ENCODE measurements at regions not wholly inside any gene's neighbourhood (a gene's known extent, or its start where the extent isn't known, plus 50 kb on each side); places are given as distances from the start of the nearest gene placed in this dataset.

DNA sequence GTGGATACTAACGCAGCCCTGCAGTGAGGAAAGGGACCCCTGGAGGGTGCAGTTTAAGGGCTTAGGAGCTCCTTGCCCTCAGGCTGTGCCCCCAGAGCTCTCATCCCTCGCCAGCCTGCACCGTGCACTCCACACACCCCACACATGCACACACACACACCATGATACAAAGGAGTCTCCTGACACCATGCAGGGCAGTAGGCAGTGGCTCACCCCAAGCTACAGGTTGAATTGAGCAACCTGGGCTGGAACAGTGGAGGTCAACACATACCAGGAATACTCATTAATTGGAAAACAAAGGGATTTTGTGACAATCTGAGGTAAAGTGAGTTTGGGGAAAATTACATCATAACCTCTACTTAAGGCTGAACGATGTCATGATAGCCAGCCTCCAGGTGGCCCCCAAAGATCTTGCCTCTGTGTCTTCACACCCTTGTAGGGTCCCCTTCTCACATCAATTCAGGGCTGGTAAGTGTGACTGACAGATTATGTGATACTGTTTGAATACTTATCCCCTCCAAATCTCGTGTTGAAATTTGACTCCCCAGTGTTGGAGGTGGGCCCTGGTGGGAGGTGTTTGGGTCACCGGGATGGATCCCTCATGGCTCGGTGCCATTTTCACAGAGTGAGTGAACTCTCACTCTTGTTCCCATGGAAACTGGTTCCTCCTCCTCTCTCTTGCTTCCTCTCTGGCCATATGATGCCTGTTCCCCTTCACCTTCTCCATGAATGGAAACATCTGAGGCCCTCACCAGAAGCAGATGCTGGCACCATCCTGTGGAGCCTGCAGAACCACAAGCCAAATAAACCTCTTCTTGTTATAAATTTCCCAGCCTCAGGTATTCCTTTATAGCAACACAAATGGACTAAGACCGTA is 111.0 kb upstream of the RAB4A start:
- BruUV-seq (replicated peaks), result no TSS peak
- no peak for TF ChIP-seq POLR2AphosphoS5 (IDR thresholded peaks at IDR 0.05; ENCODE audit: low read depth, low read length)
- TF ChIP-seq, protein P1, sequence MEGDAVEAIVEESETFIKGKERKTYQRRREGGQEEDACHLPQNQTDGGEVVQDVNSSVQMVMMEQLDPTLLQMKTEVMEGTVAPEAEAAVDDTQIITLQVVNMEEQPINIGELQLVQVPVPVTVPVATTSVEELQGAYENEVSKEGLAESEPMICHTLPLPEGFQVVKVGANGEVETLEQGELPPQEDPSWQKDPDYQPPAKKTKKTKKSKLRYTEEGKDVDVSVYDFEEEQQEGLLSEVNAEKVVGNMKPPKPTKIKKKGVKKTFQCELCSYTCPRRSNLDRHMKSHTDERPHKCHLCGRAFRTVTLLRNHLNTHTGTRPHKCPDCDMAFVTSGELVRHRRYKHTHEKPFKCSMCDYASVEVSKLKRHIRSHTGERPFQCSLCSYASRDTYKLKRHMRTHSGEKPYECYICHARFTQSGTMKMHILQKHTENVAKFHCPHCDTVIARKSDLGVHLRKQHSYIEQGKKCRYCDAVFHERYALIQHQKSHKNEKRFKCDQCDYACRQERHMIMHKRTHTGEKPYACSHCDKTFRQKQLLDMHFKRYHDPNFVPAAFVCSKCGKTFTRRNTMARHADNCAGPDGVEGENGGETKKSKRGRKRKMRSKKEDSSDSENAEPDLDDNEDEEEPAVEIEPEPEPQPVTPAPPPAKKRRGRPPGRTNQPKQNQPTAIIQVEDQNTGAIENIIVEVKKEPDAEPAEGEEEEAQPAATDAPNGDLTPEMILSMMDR (IDR thresholded peaks at IDR 0.05), result no peak
- TF ChIP-seq REST (IDR thresholded peaks at IDR 0.05; ENCODE audit: insufficient read depth in 1 of 2, low read depth in 2 of 2, low read length in 1 of 2), result no peak
- TF ChIP-seq SIN3A (IDR thresholded peaks at IDR 0.05; ENCODE audit: borderline replicate concordance, insufficient read depth, low read depth, low read length), result no peak
- TF ChIP-seq TCF7L2 (IDR thresholded peaks at IDR 0.05; ENCODE audit: low read depth, low read length), result no peak
- ATAC-seq (no peak), DNase-seq (ENCODE audit: low read depth, low spot score) (no peak)
- POLR2A ChIA-PET, result no interaction called here
- no peaks in the 10 kb centered on the region for H3K36me3 ChIP-seq (ENCODE audit: control insufficient read depth, insufficient read depth, low read length)
- H3K9me3 ChIP-seq (ENCODE audit: control insufficient read depth, insufficient read depth, low read depth, low read length), result no peaks in the 10 kb centered on the region
- H3K27ac ChIP-seq (ENCODE audit: low read length), result no peak overlapping the region
- H3K27me3 ChIP-seq (ENCODE audit: control insufficient read depth, insufficient read depth, low read length), result peaks cover 2% of the 10 kb centered on the region; the same call in 1 of the 2 replicates
- in situ Hi-C loops (cut with HindIII; ENCODE audit: low pct_unique_long_range_greater_than_20kb, low sequenced_read_pairs) (no loop called here), intact Hi-C loops (cut with micrococcal nuclease; ENCODE audit: unreplicated experiment) (no loop called here)
- no peak overlapping the region for H3K4me3 ChIP-seq (ENCODE audit: low read depth in 2 of 2, low read length in 2 of 2)
- H3K4me1 ChIP-seq (ENCODE audit: control insufficient read depth, insufficient read depth, low read length), result no peaks in the 10 kb centered on the region
- CTCF ChIA-PET, result no interaction called here

DNA sequence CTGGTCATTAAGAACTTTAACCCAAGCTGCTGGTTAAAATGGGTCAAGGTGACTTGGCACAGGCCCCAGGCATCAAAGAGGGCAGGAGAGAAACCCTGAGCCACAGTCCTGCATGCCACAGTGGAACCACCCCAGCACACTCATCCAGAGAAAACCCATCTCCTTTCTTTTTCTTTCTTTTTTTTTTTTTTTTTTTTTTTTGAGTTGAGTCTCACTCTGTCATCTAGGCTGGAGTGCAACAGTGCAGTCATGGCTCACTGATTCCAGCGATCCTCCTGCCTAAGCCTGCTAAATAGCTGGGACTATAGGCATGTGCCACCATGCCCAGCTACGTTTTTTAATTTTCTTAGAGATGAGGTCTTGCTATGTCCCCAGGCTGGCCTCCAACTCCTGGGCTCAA is 109.2 kb upstream of the RAB4A start:
- no peak for DNase-seq (ENCODE audit: low read depth, low spot score)
- no TSS peak for BruUV-seq (replicated peaks)
- Histone ChIP-seq H3K9me3 (ENCODE audit: control insufficient read depth, insufficient read depth, low read depth, low read length) (no peaks in the 10 kb centered on the region), H3K27ac (ENCODE audit: low read length) (no peak overlapping the region), H3K27me3 (ENCODE audit: control insufficient read depth, insufficient read depth, low read length) (no peaks in the 10 kb centered on the region), H3K4me1 (ENCODE audit: control insufficient read depth, insufficient read depth, low read length) (no peaks in the 10 kb centered on the region), H3K4me3 (ENCODE audit: low read depth in 2 of 2, low read length in 2 of 2) (no peak overlapping the region), H3K36me3 (ENCODE audit: control insufficient read depth, insufficient read depth, low read length) (no peaks in the 10 kb centered on the region)
- ATAC-seq, result no peak
- CTCF ChIA-PET, result interaction anchor here (0.8 kb wide), 1 partner anchor 65 kb away, joined by 3 read pairs; no protein-coding TSS in a partner anchor
- no peak for TF ChIP-seq REST (IDR thresholded peaks at IDR 0.05; ENCODE audit: insufficient read depth in 1 of 2, low read depth in 2 of 2, low read length in 1 of 2)
- TF ChIP-seq, protein P1 (IDR thresholded peaks at IDR 0.05), result no peak
- TF ChIP-seq POLR2AphosphoS5 (IDR thresholded peaks at IDR 0.05; ENCODE audit: low read depth, low read length), result no peak
- TF ChIP-seq TCF7L2 (IDR thresholded peaks at IDR 0.05; ENCODE audit: low read depth, low read length), result no peak
- no peak for TF ChIP-seq SIN3A (IDR thresholded peaks at IDR 0.05; ENCODE audit: borderline replicate concordance, insufficient read depth, low read depth, low read length)
- POLR2A ChIA-PET, result interaction anchor here (0.7 kb wide), 1 partner anchor 696 kb away, joined by 5 read pairs; no protein-coding TSS in a partner anchor
- in situ Hi-C loops (cut with HindIII; ENCODE audit: low pct_unique_long_range_greater_than_20kb, low sequenced_read_pairs) (no loop called here), intact Hi-C loops (cut with micrococcal nuclease; ENCODE audit: unreplicated experiment) (no loop called here)

Measured in Panc1 (cell line).